Activated naive CD8-positive, alpha-beta T cell treated with anti-CD3 and anti-CD28 coated beads for 36 hours (primary cell): ENCODE measurements at regions not wholly inside any gene's neighbourhood (a gene's known extent, or its start where the extent isn't known, plus 50 kb on each side); places are given as distances from the start of the nearest gene placed in this dataset.

Source experiments
- DNase-seq: peaks from one replicate; pipeline ENCODE4 v3.0.0; 2021
- H3K27ac Mint-ChIP-seq: one replicate; pipeline ENCODE4 v1.8.0; 2022; ENCODE audit warnings: mild to moderate bottlenecking, moderate library complexity, mixed read lengths
- H3K27me3 Mint-ChIP-seq: one replicate; pipeline ENCODE4 v1.8.0; 2022; ENCODE audit warnings: mild to moderate bottlenecking, mixed read lengths
- H3K36me3 Mint-ChIP-seq: one replicate; pipeline ENCODE4 v1.8.0; 2021; ENCODE audit warnings: mild to moderate bottlenecking, mixed read lengths
- H3K4me1 Mint-ChIP-seq: one replicate; pipeline ENCODE4 v1.8.0; 2021; ENCODE audit warnings: mixed read lengths
- H3K4me3 Mint-ChIP-seq: one replicate; pipeline ENCODE4 v1.8.0; 2022; ENCODE audit warnings: mild to moderate bottlenecking, moderate library complexity, mixed read lengths
- H3K9me3 Mint-ChIP-seq: one replicate; pipeline ENCODE4 v1.8.0; 2022; ENCODE audit warnings: mixed read lengths

- Mint-ChIP-seq H3K27ac (no peak overlapping the region), H3K36me3 (no peaks in the 10 kb centered on the region), H3K27me3 (peaks cover 6% of the 10 kb centered on the region), H3K4me1 (no peaks in the 10 kb centered on the region), H3K9me3 (peaks cover 7% of the 10 kb centered on the region), H3K4me3 (no peak overlapping the region)
- no peak for DNase-seq
These were observed 228.4 kb upstream of the RHOBTB1 start for GRCh38 chr10:61172182-61172926.

DNA sequence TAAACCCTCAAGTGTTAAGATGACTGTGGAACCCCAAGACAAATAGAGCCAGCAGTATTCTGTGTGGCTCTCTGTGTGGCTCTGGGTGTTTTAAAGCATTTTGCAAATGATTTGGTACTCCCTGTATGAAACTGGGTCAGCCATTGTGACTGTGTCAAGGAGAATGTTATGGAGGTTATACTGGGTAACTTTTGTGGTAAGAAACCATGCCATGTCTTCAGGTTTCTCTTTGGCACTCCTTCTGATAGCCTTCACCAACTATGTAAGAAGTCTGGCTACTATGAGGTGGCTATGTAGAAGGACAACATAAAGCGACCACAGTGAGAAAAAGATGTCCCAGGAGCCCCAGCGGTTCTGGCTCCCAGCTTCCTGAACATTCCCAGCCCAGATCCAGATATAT, 226.6 kb upstream of the RHOBTB1 start:
- DNase-seq: no peak
- Mint-ChIP-seq H3K27ac (no peak overlapping the region), H3K4me3 (no peak overlapping the region), H3K4me1 (no peaks in the 10 kb centered on the region), H3K27me3 (peaks cover 6% of the 10 kb centered on the region), H3K9me3 (peaks cover 7% of the 10 kb centered on the region), H3K36me3 (no peaks in the 10 kb centered on the region)

DNA sequence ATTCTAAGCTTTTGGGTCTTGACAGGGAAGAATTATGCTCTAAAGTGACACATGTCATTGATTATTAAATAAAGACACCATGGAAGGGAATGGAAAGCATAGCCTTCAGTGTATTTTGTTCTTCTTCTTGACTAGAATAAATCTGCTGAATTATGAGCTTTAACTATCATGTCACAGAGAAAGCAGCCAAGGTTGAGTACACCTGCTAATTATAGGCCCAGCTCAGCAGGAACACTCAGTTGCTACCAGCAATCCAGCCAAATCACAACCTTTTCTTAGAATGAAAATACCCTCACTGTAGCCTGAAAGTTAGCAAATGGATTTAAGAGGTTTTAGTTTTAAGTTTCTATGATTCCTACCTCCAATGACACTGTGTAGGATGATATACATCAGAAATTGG, 225.3 kb upstream of the RHOBTB1 start:
- H3K27ac Mint-ChIP-seq: no peak overlapping the region
- H3K27me3 Mint-ChIP-seq: peaks cover 6% of the 10 kb centered on the region

GRCh38 chr10:61166489-61166888, 222.5 kb upstream of the RHOBTB1 start:
- peaks cover 7% of the 10 kb centered on the region for H3K9me3 Mint-ChIP-seq
- no peak overlapping the region for H3K4me3 Mint-ChIP-seq
- H3K27ac Mint-ChIP-seq: no peak overlapping the region
- H3K4me1 Mint-ChIP-seq: no peaks in the 10 kb centered on the region
- DNase-seq: no peak
- H3K27me3 Mint-ChIP-seq: peaks cover 6% of the 10 kb centered on the region
- no peaks in the 10 kb centered on the region for H3K36me3 Mint-ChIP-seq

More for the DNA sequence above, 225.3 kb upstream of the RHOBTB1 start:
- H3K36me3 Mint-ChIP-seq: no peaks in the 10 kb centered on the region
- no peak overlapping the region for H3K4me3 Mint-ChIP-seq
- DNase-seq: no peak
- peaks cover 7% of the 10 kb centered on the region for H3K9me3 Mint-ChIP-seq
- H3K4me1 Mint-ChIP-seq: no peaks in the 10 kb centered on the region

DNA sequence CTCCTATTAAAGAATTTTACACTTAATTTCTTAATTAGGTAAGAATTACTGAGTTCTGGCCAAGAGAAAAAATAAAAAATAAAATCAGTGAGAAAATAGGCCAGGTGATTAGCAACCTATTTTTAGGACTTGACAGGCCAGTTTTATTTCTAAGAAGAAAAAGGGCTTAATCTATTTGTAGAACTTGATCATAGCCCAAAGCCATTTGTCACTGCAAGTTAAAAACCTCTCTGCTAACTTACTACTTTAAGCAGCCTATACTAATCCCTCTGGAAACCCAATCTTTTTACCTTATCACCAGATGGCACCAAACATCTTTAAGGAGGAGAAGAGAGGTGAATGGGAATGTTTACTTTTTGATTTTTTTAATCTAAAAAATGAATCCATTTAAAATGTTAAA, 222.1 kb upstream of the RHOBTB1 start:
- H3K4me3 Mint-ChIP-seq: no peak overlapping the region
- no peak overlapping the region for H3K27ac Mint-ChIP-seq

GRCh38 chr10:61164458-61165160, 220.6 kb upstream of the RHOBTB1 start:
- H3K36me3 Mint-ChIP-seq: no peaks in the 10 kb centered on the region

More for the DNA sequence above, 222.1 kb upstream of the RHOBTB1 start:
- H3K36me3 Mint-ChIP-seq: no peaks in the 10 kb centered on the region
- H3K4me1 Mint-ChIP-seq: no peaks in the 10 kb centered on the region
- peaks cover 7% of the 10 kb centered on the region for H3K9me3 Mint-ChIP-seq
- DNase-seq: no peak
- H3K27me3 Mint-ChIP-seq: peaks cover 2% of the 10 kb centered on the region

GRCh38 chr10:61163403-61163802, 219.4 kb upstream of the RHOBTB1 start:
- Mint-ChIP-seq H3K27me3 (no peaks in the 10 kb centered on the region), H3K36me3 (no peaks in the 10 kb centered on the region), H3K4me3 (no peak overlapping the region), H3K27ac (no peak overlapping the region), H3K4me1 (no peaks in the 10 kb centered on the region), H3K9me3 (peaks cover 6% of the 10 kb centered on the region)
- no peak for DNase-seq

More at GRCh38 chr10:61164458-61165160, 220.6 kb upstream of the RHOBTB1 start:
- H3K4me1 Mint-ChIP-seq: no peaks in the 10 kb centered on the region
- no peak overlapping the region for H3K4me3 Mint-ChIP-seq
- no peaks in the 10 kb centered on the region for H3K27me3 Mint-ChIP-seq
- no peak overlapping the region for H3K27ac Mint-ChIP-seq
- H3K9me3 Mint-ChIP-seq: peaks cover 7% of the 10 kb centered on the region
- DNase-seq: no peak

- Mint-ChIP-seq H3K9me3 (no peaks in the 10 kb centered on the region), H3K36me3 (no peaks in the 10 kb centered on the region), H3K4me1 (no peaks in the 10 kb centered on the region), H3K4me3 (no peak overlapping the region), H3K27ac (no peak overlapping the region), H3K27me3 (no peaks in the 10 kb centered on the region)
- no peak for DNase-seq
These were observed 216.3 kb upstream of the RHOBTB1 start for GRCh38 chr10:61160253-61160652.

DNA sequence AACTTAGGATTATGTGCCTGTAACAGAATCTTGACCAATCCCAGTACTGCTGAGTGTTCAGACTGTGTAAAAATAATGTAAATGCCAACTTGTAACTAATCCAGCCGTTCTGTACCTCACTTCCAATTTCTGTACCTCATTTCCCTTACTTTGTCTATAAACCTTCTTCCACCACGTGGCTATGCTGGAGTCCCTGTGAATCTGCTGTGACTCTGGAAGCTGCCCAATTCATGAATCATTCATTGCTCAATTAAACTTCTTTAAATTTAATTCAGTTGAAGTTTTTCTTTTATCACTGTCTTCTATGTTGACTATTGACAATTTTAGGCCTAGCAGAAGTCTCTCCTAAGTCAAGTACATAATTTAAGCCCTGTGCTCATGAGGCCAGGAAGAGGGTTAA, 215.3 kb upstream of the RHOBTB1 start:
- no peak overlapping the region for H3K27ac Mint-ChIP-seq
- no peaks in the 10 kb centered on the region for H3K9me3 Mint-ChIP-seq
- H3K4me1 Mint-ChIP-seq: no peaks in the 10 kb centered on the region
- H3K27me3 Mint-ChIP-seq: no peaks in the 10 kb centered on the region
- no peak for DNase-seq
- no peak overlapping the region for H3K4me3 Mint-ChIP-seq
- no peaks in the 10 kb centered on the region for H3K36me3 Mint-ChIP-seq

GRCh38 chr10:61157182-61157581, 213.2 kb upstream of the RHOBTB1 start:
- H3K4me3 Mint-ChIP-seq: no peak overlapping the region
- no peak overlapping the region for H3K27ac Mint-ChIP-seq
- no peaks in the 10 kb centered on the region for H3K9me3 Mint-ChIP-seq
- no peaks in the 10 kb centered on the region for H3K4me1 Mint-ChIP-seq
- no peaks in the 10 kb centered on the region for H3K27me3 Mint-ChIP-seq
- H3K36me3 Mint-ChIP-seq: no peaks in the 10 kb centered on the region
- DNase-seq: no peak

- H3K4me1 Mint-ChIP-seq: no peaks in the 10 kb centered on the region
- H3K4me3 Mint-ChIP-seq: no peak overlapping the region
- no peaks in the 10 kb centered on the region for H3K9me3 Mint-ChIP-seq
- no peak overlapping the region for H3K27ac Mint-ChIP-seq
- no peaks in the 10 kb centered on the region for H3K27me3 Mint-ChIP-seq
- DNase-seq: no peak
- no peaks in the 10 kb centered on the region for H3K36me3 Mint-ChIP-seq
These were observed 209.8 kb upstream of the RHOBTB1 start for GRCh38 chr10:61153771-61154170.

GRCh38 chr10:61151059-61151458, 207.1 kb upstream of the RHOBTB1 start:
- peaks cover 6% of the 10 kb centered on the region for H3K27me3 Mint-ChIP-seq
- no peaks in the 10 kb centered on the region for H3K36me3 Mint-ChIP-seq
- no peak overlapping the region for H3K27ac Mint-ChIP-seq
- H3K4me3 Mint-ChIP-seq: no peak overlapping the region
- DNase-seq: no peak
- no peaks in the 10 kb centered on the region for H3K4me1 Mint-ChIP-seq
- H3K9me3 Mint-ChIP-seq: no peaks in the 10 kb centered on the region

DNA sequence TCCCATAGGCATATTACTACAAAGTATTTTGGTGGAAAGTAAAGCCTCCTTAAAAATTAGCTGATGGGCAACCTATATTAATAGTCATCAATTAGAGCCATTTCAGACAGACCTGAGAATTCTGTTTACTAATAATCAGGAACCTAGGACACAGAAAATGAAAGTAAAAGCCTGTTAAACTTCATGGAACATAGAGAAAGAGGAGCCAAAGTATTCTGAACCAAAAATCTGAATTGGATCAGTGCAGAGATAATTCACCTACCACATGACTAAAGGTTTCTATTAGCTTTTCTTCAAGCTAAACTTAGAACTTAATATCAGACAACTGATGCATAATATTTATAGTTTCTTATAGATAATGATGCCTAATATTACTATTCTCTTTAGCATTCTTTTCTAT, 204.5 kb upstream of the RHOBTB1 start:
- Mint-ChIP-seq H3K4me3 (no peak overlapping the region), H3K36me3 (no peaks in the 10 kb centered on the region), H3K27me3 (peaks cover 6% of the 10 kb centered on the region), H3K4me1 (no peaks in the 10 kb centered on the region), H3K9me3 (no peaks in the 10 kb centered on the region), H3K27ac (no peak overlapping the region)
- DNase-seq: no peak

GRCh38 chr10:61142987-61143386, 199.0 kb upstream of the RHOBTB1 start:
- Mint-ChIP-seq H3K36me3 (no peaks in the 10 kb centered on the region), H3K27ac (no peak overlapping the region), H3K9me3 (no peaks in the 10 kb centered on the region), H3K27me3 (peaks cover 11% of the 10 kb centered on the region), H3K4me1 (no peaks in the 10 kb centered on the region), H3K4me3 (no peak overlapping the region)
- DNase-seq: no peak

GRCh38 chr10:61140765-61141392, 196.9 kb upstream of the RHOBTB1 start:
- Mint-ChIP-seq H3K27ac (no peak overlapping the region), H3K9me3 (no peaks in the 10 kb centered on the region), H3K36me3 (no peaks in the 10 kb centered on the region), H3K4me1 (no peaks in the 10 kb centered on the region), H3K27me3 (peaks cover 5% of the 10 kb centered on the region), H3K4me3 (no peak overlapping the region)
- DNase-seq: no peak
